ENCODE measurements at regions not wholly inside any gene's neighbourhood (a gene's known extent, or its start where the extent isn't known, plus 50 kb on each side); places are given as distances from the start of the nearest gene placed in this dataset.

DNA sequence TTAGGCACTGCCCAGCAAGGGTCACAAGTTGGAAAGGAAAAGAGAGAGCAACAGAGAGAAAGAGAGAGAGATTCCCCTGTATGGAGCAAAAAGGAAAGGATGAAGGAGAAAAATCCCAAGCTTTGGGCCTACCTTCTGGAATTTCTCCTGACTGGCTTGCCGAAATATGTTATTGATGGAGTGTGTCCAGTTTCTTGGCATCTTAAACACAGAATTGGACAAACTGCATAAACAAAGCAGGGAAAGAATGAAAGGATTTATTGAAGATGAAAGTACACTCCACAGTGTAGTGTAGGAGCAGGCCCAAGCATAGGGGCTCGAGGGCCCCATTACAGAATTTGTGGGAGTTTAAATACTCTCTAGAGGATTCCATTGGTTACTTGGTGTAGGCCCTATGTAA is 627.8 kb upstream of the CNTNAP2 start:
- TF ChIP-seq, protein P1, sequence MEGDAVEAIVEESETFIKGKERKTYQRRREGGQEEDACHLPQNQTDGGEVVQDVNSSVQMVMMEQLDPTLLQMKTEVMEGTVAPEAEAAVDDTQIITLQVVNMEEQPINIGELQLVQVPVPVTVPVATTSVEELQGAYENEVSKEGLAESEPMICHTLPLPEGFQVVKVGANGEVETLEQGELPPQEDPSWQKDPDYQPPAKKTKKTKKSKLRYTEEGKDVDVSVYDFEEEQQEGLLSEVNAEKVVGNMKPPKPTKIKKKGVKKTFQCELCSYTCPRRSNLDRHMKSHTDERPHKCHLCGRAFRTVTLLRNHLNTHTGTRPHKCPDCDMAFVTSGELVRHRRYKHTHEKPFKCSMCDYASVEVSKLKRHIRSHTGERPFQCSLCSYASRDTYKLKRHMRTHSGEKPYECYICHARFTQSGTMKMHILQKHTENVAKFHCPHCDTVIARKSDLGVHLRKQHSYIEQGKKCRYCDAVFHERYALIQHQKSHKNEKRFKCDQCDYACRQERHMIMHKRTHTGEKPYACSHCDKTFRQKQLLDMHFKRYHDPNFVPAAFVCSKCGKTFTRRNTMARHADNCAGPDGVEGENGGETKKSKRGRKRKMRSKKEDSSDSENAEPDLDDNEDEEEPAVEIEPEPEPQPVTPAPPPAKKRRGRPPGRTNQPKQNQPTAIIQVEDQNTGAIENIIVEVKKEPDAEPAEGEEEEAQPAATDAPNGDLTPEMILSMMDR (IDR thresholded peaks at IDR 0.05) = no peak
- TF ChIP-seq POLR2A (IDR thresholded peaks at IDR 0.05) = no peak
- no peak for TF ChIP-seq POLR2AphosphoS5 (IDR thresholded peaks at IDR 0.05)

Measured in breast epithelium (tissue), 3 donors.